ENCODE measurements at regions not wholly inside any gene's neighbourhood (a gene's known extent, or its start where the extent isn't known, plus 50 kb on each side); places are given as distances from the start of the nearest gene placed in this dataset.

DNA sequence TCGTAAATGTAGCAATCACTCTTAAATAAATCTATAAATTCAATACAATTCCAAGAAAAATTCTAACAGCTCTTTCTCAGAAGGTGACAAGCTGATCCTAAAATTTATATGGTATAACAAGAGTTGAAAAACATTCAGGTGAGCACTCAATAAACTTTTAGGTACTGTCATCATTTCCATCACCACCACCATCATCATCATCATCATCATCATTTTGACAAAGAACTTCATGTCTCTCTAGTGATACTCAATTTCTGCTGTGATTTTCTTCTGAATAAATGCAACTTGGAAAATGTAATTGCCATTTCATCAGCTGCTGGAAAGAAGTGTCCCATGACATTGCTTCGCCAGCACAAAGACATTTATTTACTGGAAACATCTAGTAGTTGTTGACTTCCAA lies 222.9 kb upstream of the IRX5 start:
- no peak overlapping the region for H3K4me3 ChIP-seq (ENCODE audit: low read depth, low read length)
- CTCF ChIA-PET: no interaction called here
- POLR2A ChIA-PET: interaction anchor here (0.6 kb wide), 1 partner anchor 223 kb away, joined by 3 read pairs; the partner anchor contains the start of gene IRX5
- TF ChIP-seq, protein P1, sequence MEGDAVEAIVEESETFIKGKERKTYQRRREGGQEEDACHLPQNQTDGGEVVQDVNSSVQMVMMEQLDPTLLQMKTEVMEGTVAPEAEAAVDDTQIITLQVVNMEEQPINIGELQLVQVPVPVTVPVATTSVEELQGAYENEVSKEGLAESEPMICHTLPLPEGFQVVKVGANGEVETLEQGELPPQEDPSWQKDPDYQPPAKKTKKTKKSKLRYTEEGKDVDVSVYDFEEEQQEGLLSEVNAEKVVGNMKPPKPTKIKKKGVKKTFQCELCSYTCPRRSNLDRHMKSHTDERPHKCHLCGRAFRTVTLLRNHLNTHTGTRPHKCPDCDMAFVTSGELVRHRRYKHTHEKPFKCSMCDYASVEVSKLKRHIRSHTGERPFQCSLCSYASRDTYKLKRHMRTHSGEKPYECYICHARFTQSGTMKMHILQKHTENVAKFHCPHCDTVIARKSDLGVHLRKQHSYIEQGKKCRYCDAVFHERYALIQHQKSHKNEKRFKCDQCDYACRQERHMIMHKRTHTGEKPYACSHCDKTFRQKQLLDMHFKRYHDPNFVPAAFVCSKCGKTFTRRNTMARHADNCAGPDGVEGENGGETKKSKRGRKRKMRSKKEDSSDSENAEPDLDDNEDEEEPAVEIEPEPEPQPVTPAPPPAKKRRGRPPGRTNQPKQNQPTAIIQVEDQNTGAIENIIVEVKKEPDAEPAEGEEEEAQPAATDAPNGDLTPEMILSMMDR (IDR thresholded peaks at IDR 0.05; ENCODE audit: insufficient read depth, low read length, missing control alignments): no peak
- no peak for DNase-seq (ENCODE audit: low read depth, low spot score)

DNA sequence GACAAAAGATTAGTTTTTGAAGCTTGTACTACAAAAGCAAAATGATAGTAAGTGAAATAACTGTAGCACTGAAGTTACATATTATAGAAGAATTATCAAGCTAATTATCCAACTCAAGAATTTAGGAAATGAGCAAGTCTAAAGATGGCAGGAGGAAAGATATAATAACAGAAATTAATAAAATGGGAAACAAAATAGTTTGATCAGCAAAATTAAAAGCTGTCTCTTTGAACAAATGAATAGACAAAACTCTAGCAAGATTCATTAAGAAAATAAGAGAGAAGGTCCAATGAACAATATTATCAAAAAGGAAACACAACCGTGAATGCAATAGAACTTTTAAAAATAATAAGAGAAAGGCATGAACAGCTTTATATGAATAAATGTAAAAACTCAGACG lies 224.3 kb upstream of the IRX5 start:
- TF ChIP-seq, protein P1 (IDR thresholded peaks at IDR 0.05; ENCODE audit: insufficient read depth, low read length, missing control alignments): no peak
- POLR2A ChIA-PET: no interaction called here
- no peak overlapping the region for H3K4me3 ChIP-seq (ENCODE audit: low read depth, low read length)
- CTCF ChIA-PET: no interaction called here
- no peak for DNase-seq (ENCODE audit: low read depth, low spot score)

DNA sequence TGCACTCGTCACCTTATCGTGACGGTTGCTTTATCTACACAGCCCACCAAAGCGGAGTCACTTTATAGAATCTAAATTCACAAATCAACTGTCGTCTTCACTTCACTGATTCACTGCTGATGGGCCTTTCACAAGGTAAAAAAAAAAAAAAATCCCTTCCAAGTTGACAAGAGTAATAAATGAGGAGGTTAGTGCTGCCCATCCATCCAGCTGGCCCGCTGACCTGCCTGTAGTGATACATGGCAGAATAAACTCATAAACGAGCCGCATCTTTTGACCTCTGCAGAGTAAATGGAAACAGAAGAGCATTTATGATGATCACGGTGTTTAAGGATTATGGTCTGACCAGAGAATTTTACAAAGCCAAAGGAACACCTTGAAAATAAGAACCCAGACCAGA lies 227.3 kb upstream of the IRX5 start:
- ChIA-PET POLR2A (no interaction called here), CTCF (no interaction called here)
- TF ChIP-seq, protein P1 (IDR thresholded peaks at IDR 0.05; ENCODE audit: insufficient read depth, low read length, missing control alignments): no peak
- no peak overlapping the region for H3K4me3 ChIP-seq (ENCODE audit: low read depth, low read length)
- no peak for DNase-seq (ENCODE audit: low read depth, low spot score)

DNA sequence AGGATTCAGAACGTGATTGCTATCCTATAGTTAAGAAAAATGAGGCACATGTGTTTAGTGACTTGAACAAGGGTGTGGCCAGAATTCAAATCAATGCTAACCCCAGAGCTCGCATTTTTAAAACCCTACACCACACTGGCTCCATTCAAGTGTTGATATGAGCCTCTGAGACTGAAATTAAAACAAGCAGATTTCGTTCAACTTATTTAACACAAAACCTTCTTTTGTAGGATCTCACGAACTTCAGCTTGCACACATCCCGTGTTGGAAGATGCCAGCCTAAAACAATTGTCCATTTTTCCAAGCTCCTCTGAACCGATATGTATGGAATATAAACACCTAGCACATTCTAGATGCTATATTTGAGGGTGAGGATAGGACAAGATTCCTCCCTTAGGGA lies 231.0 kb upstream of the IRX5 start:
- DNase-seq (ENCODE audit: low read depth, low spot score): no peak
- TF ChIP-seq, protein P1 (IDR thresholded peaks at IDR 0.05; ENCODE audit: insufficient read depth, low read length, missing control alignments): no peak
- POLR2A ChIA-PET: no interaction called here
- CTCF ChIA-PET: no interaction called here
- no peak overlapping the region for H3K4me3 ChIP-seq (ENCODE audit: low read depth, low read length)

DNA sequence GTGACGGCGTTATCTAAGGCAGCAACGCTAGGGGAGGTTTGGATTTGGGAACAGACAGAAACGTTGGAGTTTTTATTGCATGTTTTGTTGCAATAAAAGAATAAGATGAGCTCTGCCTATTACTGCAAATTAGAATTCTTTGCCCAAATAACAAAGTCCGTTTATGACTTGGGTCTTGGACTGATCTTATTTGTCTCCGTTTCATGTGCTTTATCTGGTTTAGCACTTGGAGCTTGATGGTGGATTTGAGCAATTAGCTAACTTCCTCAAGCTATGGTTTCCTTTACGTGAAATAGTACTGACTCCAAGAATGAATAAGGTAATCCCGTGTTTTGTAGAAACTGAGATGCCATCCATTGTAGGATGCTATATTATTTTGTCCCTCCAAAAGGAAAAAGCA lies 233.0 kb upstream of the IRX5 start:
- CTCF ChIA-PET: no interaction called here
- no peak overlapping the region for H3K4me3 ChIP-seq (ENCODE audit: low read depth, low read length)
- POLR2A ChIA-PET: no interaction called here
- no peak for DNase-seq (ENCODE audit: low read depth, low spot score)
- TF ChIP-seq, protein P1 (IDR thresholded peaks at IDR 0.05; ENCODE audit: insufficient read depth, low read length, missing control alignments): no peak

DNA sequence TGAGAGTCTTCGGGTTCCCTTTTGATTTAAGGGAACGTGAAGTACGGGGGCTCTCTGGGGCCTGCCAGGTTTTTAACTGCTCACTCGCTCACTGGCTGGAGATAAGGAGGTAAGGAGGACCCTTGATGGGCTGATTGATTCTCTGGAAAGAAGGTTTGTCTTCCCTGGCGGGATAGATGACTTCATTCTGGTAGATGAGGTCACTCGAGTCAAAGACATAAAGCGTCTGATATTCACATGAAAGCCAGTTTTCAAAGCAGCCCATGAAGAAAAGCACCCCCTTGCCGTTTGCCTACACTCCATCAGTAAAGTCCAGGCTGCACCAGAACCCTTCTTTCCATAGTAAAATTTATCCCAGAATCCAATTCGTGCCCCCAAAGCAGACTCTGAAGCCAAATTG lies 233.7 kb upstream of the IRX5 start:
- no peak for DNase-seq (ENCODE audit: low read depth, low spot score)
- CTCF ChIA-PET: no interaction called here
- POLR2A ChIA-PET: no interaction called here
- H3K4me3 ChIP-seq (ENCODE audit: low read depth, low read length): no peak overlapping the region
- TF ChIP-seq, protein P1 (IDR thresholded peaks at IDR 0.05; ENCODE audit: insufficient read depth, low read length, missing control alignments): no peak
